ENCODE measurements at regions not wholly inside any gene's neighbourhood (a gene's known extent, or its start where the extent isn't known, plus 50 kb on each side); places are given as distances from the start of the nearest gene placed in this dataset.

GRCh38 chr3:194005930-194006501, 129.9 kb upstream of the HES1 start (continued):
- TF ChIP-seq SRF (IDR thresholded peaks at IDR 0.05; ENCODE audit: low read depth, low read length) (no peak), RNF2 (IDR thresholded peaks at IDR 0.05; ENCODE audit: borderline replicate concordance, low read depth, low read length, missing control alignments, poor library complexity, severe bottlenecking) (no peak), TAF1 (IDR thresholded peaks at IDR 0.05; ENCODE audit: low read depth, low read length) (no peak), CBX5 (IDR thresholded peaks at IDR 0.05; ENCODE audit: low read depth, low read length) (no peak), CBX8 (IDR thresholded peaks at IDR 0.05; ENCODE audit: borderline replicate concordance, low read depth, low read length) (no peak), BCL11A (IDR thresholded peaks at IDR 0.05; ENCODE audit: low read depth in 2 of 2, low read length in 2 of 2) (no peak)

Measured in H1 (cell line).